HCT116 (cell line): ENCODE measurements at regions not wholly inside any gene's neighbourhood (a gene's known extent, or its start where the extent isn't known, plus 50 kb on each side); places are given as distances from the start of the nearest gene placed in this dataset.

Source experiments
- ATAC-seq: fragments of 200-7000 bp; cut with Tn5 transposase; 2 replicates; pipeline ENCODE4 v1.9.1; 2020; ENCODE audit warnings: mild to moderate bottlenecking, moderate library complexity
- BruUV-seq: library from RNA; stranded (reverse); fragments of 400-500 nt; replicated peaks from 2 replicates; lab custom pipeline; 2021; lab: Mats Ljungman, UMichigan
- CTCF ChIA-PET: fragments of 300-600 bp; sonication (Branson Sonifier 250); formaldehyde crosslinking; loops from one replicate; lab custom pipeline; 2021; ENCODE audit warnings: antibody characterized with exemption; lab: Charles Lee
- POLR2A ChIA-PET: fragments of 300-600, 350-600 bp; sonication (Branson Sonifier 250); formaldehyde crosslinking; loops from one replicate; lab custom pipeline; 2021; ENCODE audit warnings: antibody characterized with exemption; lab: Charles Lee
- RAD21 ChIA-PET, 2 experiments: fragments of 300-600 bp; sonication (Branson Sonifier 250); formaldehyde crosslinking; loops; one replicate each; lab custom pipeline; 2023; ENCODE audit warnings: low total read pairs in 2 of 2; ENCODE audit not compliant: uncharacterized antibody in 2 of 2, unreplicated experiment in 2 of 2, low non-redundant PET in 1 of 2; lab: Charles Lee
- DNase-seq: peaks from one replicate; pipeline ENCODE4 v3.0.0-alpha.2; 2010; ENCODE audit warnings: low read depth, low spot score
- H2AFZ ChIP-seq: fragments of 200-600 bp; shearing (Covaris generic), sonication (generic); 2 replicates; pipeline ENCODE4 v1.6.1; 2017; ENCODE audit warnings: low read depth, mixed run types, mixed read lengths, antibody characterized with exemption, low read length; ENCODE audit not compliant: poor library complexity, severe bottlenecking
- H3K27ac ChIP-seq: 2 replicates; pipeline ENCODE4 v1.5.1; 2012; ENCODE audit warnings: low read depth, low read length
- H3K27me3 ChIP-seq: fragments of 200-600 bp; sonication (generic); 2 replicates; pipeline ENCODE4 v1.6.1; 2016; ENCODE audit warnings: mixed run types, low read length, mixed read lengths; ENCODE audit not compliant: insufficient read depth
- H3K36me3 ChIP-seq, 2 experiments: fragments of 200-500 bp in 1 of 2; fragments of 200-600 bp in 1 of 2; sonication (Bioruptor generic) in 1 of 2; sonication (generic) in 1 of 2; 2 replicates each; pipeline versions ENCODE4 v1.5.1 to v1.6.1; 2014 to 2016; ENCODE audit warnings: low read length in 2 of 2, inconsistent platforms in 1 of 2, mixed read lengths in 1 of 2, mixed run types in 1 of 2; ENCODE audit not compliant: insufficient read depth in 2 of 2, control insufficient read depth in 1 of 2
- H3K4me1 ChIP-seq, 2 experiments: fragments of 200-600 bp in 1 of 2; sonication (generic) in 1 of 2; 2 replicates each; pipeline versions ENCODE4 v1.5.1 to v1.6.1; 2012 to 2017; ENCODE audit warnings: low read length in 2 of 2, inconsistent platforms in 1 of 2, mild to moderate bottlenecking in 1 of 2, mixed read lengths in 1 of 2, mixed run types in 1 of 2, moderate library complexity in 1 of 2; ENCODE audit not compliant: insufficient read depth in 2 of 2, control insufficient read depth in 1 of 2
- H3K4me2 ChIP-seq: fragments of 200-600 bp; sonication (generic); 2 replicates; pipeline ENCODE4 v1.6.1; 2017; ENCODE audit warnings: mixed run types, low read length, mixed read lengths
- H3K4me3 ChIP-seq, 2 experiments: fragments of 200-600 bp in 1 of 2; sonication (generic) in 1 of 2; replicated peaks in 1 of 2; 2 replicates each; pipeline ENCODE4 v1.5.1; 2011 to 2016; ENCODE audit warnings: low read length in 2 of 2, control low read depth in 1 of 2, low read depth in 1 of 2, mild to moderate bottlenecking in 1 of 2, mixed read lengths in 1 of 2, mixed run types in 1 of 2
- H3K79me2 ChIP-seq: fragments of 200-600 bp; sonication (generic); 2 replicates; pipeline ENCODE4 v1.6.1; 2017; ENCODE audit warnings: mild to moderate bottlenecking, mixed run types, low read length, moderate library complexity, mixed read lengths; ENCODE audit not compliant: insufficient read depth
- H3K9ac ChIP-seq: fragments of 200-600 bp; sonication (generic); 2 replicates; pipeline ENCODE4 v1.6.1; 2016; ENCODE audit warnings: low read length, mixed read lengths
- H3K9me2 ChIP-seq: fragments of 200-600 bp; sonication (generic), shearing (Covaris generic); 2 replicates; pipeline ENCODE4 v1.6.1; 2017; ENCODE audit warnings: mixed run types, mild to moderate bottlenecking, moderate library complexity; ENCODE audit not compliant: insufficient read depth
- H3K9me3 ChIP-seq, 2 experiments: fragments of 200-500 bp in 1 of 2; fragments of 200-600 bp in 1 of 2; sonication (Bioruptor generic) in 1 of 2; sonication (generic) in 1 of 2; 2 replicates each; pipeline ENCODE4 v1.6.1; 2014 to 2017; ENCODE audit warnings: low read length in 2 of 2, mixed read lengths in 2 of 2, inconsistent platforms in 1 of 2, low read depth in 1 of 2, mild to moderate bottlenecking in 1 of 2, mixed run types in 1 of 2, moderate library complexity in 1 of 2; ENCODE audit not compliant: control insufficient read depth in 1 of 2, insufficient read depth in 1 of 2
- H4K20me1 ChIP-seq: fragments of 200-600 bp; sonication (generic), shearing (Covaris generic); 2 replicates; pipeline ENCODE4 v1.6.1; 2017; ENCODE audit warnings: mixed run types, mild to moderate bottlenecking, moderate library complexity; ENCODE audit not compliant: insufficient read depth
- CEBPB ChIP-seq: IDR thresholded peaks from 2 replicates; pipeline ENCODE4 v1.6.1; 2012; ENCODE audit warnings: low read depth
- FOSL1 ChIP-seq: IDR thresholded peaks from 2 replicates; pipeline ENCODE4 v1.6.1; 2012; ENCODE audit warnings: low read depth
- POLR2A ChIP-seq: IDR thresholded peaks from 2 replicates; pipeline ENCODE4 v1.7.0; 2011; ENCODE audit warnings: borderline replicate concordance; ENCODE audit not compliant: insufficient read depth, insufficient read length; ENCODE audit errors: extremely low read depth
- ZBTB33 ChIP-seq: IDR thresholded peaks from 2 replicates; pipeline ENCODE4 v1.6.1; 2011; ENCODE audit warnings: mild to moderate bottlenecking, low read length, moderate library complexity; ENCODE audit not compliant: insufficient replicate concordance; ENCODE audit errors: extremely low read depth
- ZFX ChIP-seq: fragments of 450-650 bp; IDR thresholded peaks from 2 replicates; pipeline ENCODE4 v1.6.1; 2017
- intact Hi-C: fragments of 100-400 bp; cut with micrococcal nuclease; formaldehyde crosslinking; loops from 2 replicates; pipeline ENCODE4 v1.10.0; 2022
- TF ChIP-seq, protein P1 (sequence below): IDR thresholded peaks from 2 replicates; pipeline ENCODE4 v1.6.1; 2012; ENCODE audit warnings: low read depth

GRCh38 chr2:161090411-161090810, 69.8 kb upstream of the TANK start:
- H3K79me2 ChIP-seq = no peaks in the 10 kb centered on the region
- no peaks in the 10 kb centered on the region for H3K9me2 ChIP-seq
- H2AFZ ChIP-seq = no peak overlapping the region
- no peak for DNase-seq
- no peaks in the 10 kb centered on the region for H3K9me3 ChIP-seq
- ChIA-PET POLR2A (no interaction called here), RAD21 (no interaction called here), CTCF (no interaction called here)
- no peaks in the 10 kb centered on the region for H3K36me3 ChIP-seq
- H3K27me3 ChIP-seq = no peaks in the 10 kb centered on the region
- no peak overlapping the region for H3K27ac ChIP-seq
- BruUV-seq = no TSS peak
- no peak overlapping the region for H3K4me2 ChIP-seq
- no peaks in the 10 kb centered on the region for H4K20me1 ChIP-seq
- TF ChIP-seq FOSL1 = no peak
- TF ChIP-seq ZBTB33 = no peak
- TF ChIP-seq, protein P1, sequence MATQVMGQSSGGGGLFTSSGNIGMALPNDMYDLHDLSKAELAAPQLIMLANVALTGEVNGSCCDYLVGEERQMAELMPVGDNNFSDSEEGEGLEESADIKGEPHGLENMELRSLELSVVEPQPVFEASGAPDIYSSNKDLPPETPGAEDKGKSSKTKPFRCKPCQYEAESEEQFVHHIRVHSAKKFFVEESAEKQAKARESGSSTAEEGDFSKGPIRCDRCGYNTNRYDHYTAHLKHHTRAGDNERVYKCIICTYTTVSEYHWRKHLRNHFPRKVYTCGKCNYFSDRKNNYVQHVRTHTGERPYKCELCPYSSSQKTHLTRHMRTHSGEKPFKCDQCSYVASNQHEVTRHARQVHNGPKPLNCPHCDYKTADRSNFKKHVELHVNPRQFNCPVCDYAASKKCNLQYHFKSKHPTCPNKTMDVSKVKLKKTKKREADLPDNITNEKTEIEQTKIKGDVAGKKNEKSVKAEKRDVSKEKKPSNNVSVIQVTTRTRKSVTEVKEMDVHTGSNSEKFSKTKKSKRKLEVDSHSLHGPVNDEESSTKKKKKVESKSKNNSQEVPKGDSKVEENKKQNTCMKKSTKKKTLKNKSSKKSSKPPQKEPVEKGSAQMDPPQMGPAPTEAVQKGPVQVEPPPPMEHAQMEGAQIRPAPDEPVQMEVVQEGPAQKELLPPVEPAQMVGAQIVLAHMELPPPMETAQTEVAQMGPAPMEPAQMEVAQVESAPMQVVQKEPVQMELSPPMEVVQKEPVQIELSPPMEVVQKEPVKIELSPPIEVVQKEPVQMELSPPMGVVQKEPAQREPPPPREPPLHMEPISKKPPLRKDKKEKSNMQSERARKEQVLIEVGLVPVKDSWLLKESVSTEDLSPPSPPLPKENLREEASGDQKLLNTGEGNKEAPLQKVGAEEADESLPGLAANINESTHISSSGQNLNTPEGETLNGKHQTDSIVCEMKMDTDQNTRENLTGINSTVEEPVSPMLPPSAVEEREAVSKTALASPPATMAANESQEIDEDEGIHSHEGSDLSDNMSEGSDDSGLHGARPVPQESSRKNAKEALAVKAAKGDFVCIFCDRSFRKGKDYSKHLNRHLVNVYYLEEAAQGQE = no peak
- no peak for TF ChIP-seq CEBPB
- TF ChIP-seq ZFX = no peak
- no peak for TF ChIP-seq POLR2A
- no peak for ATAC-seq
- H3K4me1 ChIP-seq = peaks cover 0 to 4% of the 10 kb centered on the region in 2 experiments; a peak in 1 of 4 replicates
- no peak overlapping the region for H3K9ac ChIP-seq
- H3K4me3 ChIP-seq = no peak overlapping the region
- intact Hi-C loops = no loop called here
